H1 (cell line): ENCODE measurements at regions not wholly inside any gene's neighbourhood (a gene's known extent, or its start where the extent isn't known, plus 50 kb on each side); places are given as distances from the start of the nearest gene placed in this dataset.

Source experiments
- CTCF ChIA-PET: fragments of 300-600 bp; sonication (Branson Sonifier 250); formaldehyde crosslinking; loops from one replicate; lab custom pipeline; 2021; ENCODE audit not compliant: partially characterized antibody; lab: Charles Lee
- POLR2A ChIA-PET: fragments of 300-600 bp; sonication (Branson Sonifier 250); formaldehyde crosslinking; loops from one replicate; lab custom pipeline; 2021; ENCODE audit warnings: inconsistent platforms; ENCODE audit not compliant: partially characterized antibody; lab: Charles Lee
- DNase-seq, 2 experiments: peaks; one replicate each; pipeline versions ENCODE4 v3.0.0 to v3.0.0-alpha.2; 2010 to 2022; ENCODE audit warnings: low spot score in 2 of 2, low read depth in 1 of 2, mixed read lengths in 1 of 2
- FAIRE-seq: peaks from 2 replicates; lab custom pipeline; 2011; peaks lifted over from hg19 to GRCh38; lab: Jason Lieb, UNC
- H2AFZ ChIP-seq: 2 replicates; pipeline ENCODE4 v1.8.1; 2012; ENCODE audit warnings: low read length, inconsistent platforms
- H2AK5ac ChIP-seq: 2 replicates; pipeline ENCODE4 v1.6.1; 2013; ENCODE audit warnings: low read depth, low read length
- H2BK120ac ChIP-seq: replicated peaks from 2 replicates; pipeline ENCODE3; 2013; ENCODE audit warnings: low read depth, low read length, inconsistent platforms
- H2BK12ac ChIP-seq: 2 replicates; pipeline ENCODE4 v1.6.1; 2013; ENCODE audit warnings: low read depth, low read length
- H2BK15ac ChIP-seq: 2 replicates; pipeline ENCODE4 v1.6.1; 2013; ENCODE audit warnings: low read length
- H2BK20ac ChIP-seq: 2 replicates; pipeline ENCODE4 v1.6.1; 2013; ENCODE audit warnings: low read length
- H2BK5ac ChIP-seq: 2 replicates; pipeline ENCODE4 v1.6.1; 2013; ENCODE audit warnings: low read depth, low read length
- H3K14ac ChIP-seq: 2 replicates; pipeline ENCODE4 v1.6.1; 2013; ENCODE audit warnings: inconsistent platforms; ENCODE audit not compliant: insufficient read length
- H3K18ac ChIP-seq: 2 replicates; pipeline ENCODE4 v1.6.1; 2013; ENCODE audit warnings: low read length; ENCODE audit errors: extremely low read depth
- H3K23ac ChIP-seq: 2 replicates; pipeline ENCODE4 v1.6.1; 2013; ENCODE audit warnings: inconsistent platforms; ENCODE audit not compliant: insufficient read length
- H3K23me2 ChIP-seq: 2 replicates; pipeline ENCODE4 v1.6.1; 2013; ENCODE audit warnings: low read depth, low read length
- H3K27ac ChIP-seq: 2 replicates; pipeline ENCODE4 v1.6.1; 2011; ENCODE audit warnings: low read depth, low read length, inconsistent platforms
- H3K27me3 ChIP-seq, 4 experiments: replicated peaks in 1 of 4; 1 replicate in 1 of 4; 2 replicates in 3 of 4; pipeline versions ENCODE4 v1.6.1 to v1.8.1; 2011 to 2013; ENCODE audit warnings: low read length in 3 of 4, mild to moderate bottlenecking in 3 of 4, inconsistent platforms in 2 of 4, mixed read lengths in 2 of 4, moderate library complexity in 1 of 4; ENCODE audit not compliant: control insufficient read depth in 3 of 4, insufficient read depth in 3 of 4; ENCODE audit errors: extremely low read depth in 1 of 4
- H3K36me3 ChIP-seq, 4 experiments: 2 replicates each; pipeline versions ENCODE4 v1.6.1 to v1.8.1; 2011 to 2013; ENCODE audit warnings: mild to moderate bottlenecking in 4 of 4, low read length in 3 of 4, moderate library complexity in 2 of 4, control low read depth in 1 of 4, inconsistent platforms in 1 of 4; ENCODE audit not compliant: insufficient read depth in 4 of 4, control insufficient read depth in 2 of 4
- H3K4ac ChIP-seq: replicated peaks from 2 replicates; pipeline ENCODE3; 2013; ENCODE audit warnings: low read length, low read depth, mixed read lengths, inconsistent platforms; ENCODE audit not compliant: insufficient read length
- H3K4me1 ChIP-seq, 4 experiments: replicated peaks in 1 of 4; 1 replicate in 1 of 4; 2 replicates in 3 of 4; pipeline versions ENCODE4 v1.6.1 to v1.8.1; 2011 to 2013; ENCODE audit warnings: low read length in 3 of 4, inconsistent platforms in 2 of 4, mixed read lengths in 1 of 4; ENCODE audit not compliant: insufficient read depth in 4 of 4, control insufficient read depth in 3 of 4
- H3K4me2 ChIP-seq, 2 experiments: 2 replicates each; pipeline versions ENCODE4 v1.6.1 to v1.8.1; 2011 to 2013; ENCODE audit warnings: low read depth in 2 of 2, low read length in 2 of 2, control low read depth in 1 of 2, inconsistent platforms in 1 of 2, mild to moderate bottlenecking in 1 of 2; ENCODE audit not compliant: insufficient read depth in 1 of 2
- H3K4me3 ChIP-seq, 4 experiments: fragments of 200-600, 300-600 bp in 1 of 4; sonication (generic), shearing (Covaris generic), sonication (Bioruptor Twin) in 1 of 4; 2 replicates each; pipeline versions ENCODE4 v1.5.1 to v1.8.1; 2011 to 2016; ENCODE audit warnings: low read length in 4 of 4, low read depth in 3 of 4, control low read depth in 2 of 4, inconsistent platforms in 2 of 4, mild to moderate bottlenecking in 2 of 4, mixed read lengths in 1 of 4, moderate library complexity in 1 of 4; ENCODE audit not compliant: insufficient read depth in 2 of 4; ENCODE audit errors: extremely low read depth in 1 of 4
- H3K56ac ChIP-seq: replicated peaks from 2 replicates; pipeline ENCODE3; 2013; ENCODE audit warnings: low read depth, mild to moderate bottlenecking, mixed read lengths, low read length, inconsistent platforms; ENCODE audit not compliant: insufficient read length
- H3K79me1 ChIP-seq: 2 replicates; pipeline ENCODE4 v1.6.1; 2013; ENCODE audit warnings: low read depth, low read length, control low read depth
- H3K79me2 ChIP-seq, 2 experiments: 2 replicates each; pipeline versions ENCODE4 v1.6.1 to v1.8.1; 2012 to 2013; ENCODE audit warnings: low read length in 2 of 2, mild to moderate bottlenecking in 2 of 2, inconsistent platforms in 1 of 2; ENCODE audit not compliant: insufficient read depth in 2 of 2, control insufficient read depth in 1 of 2
- H3K9ac ChIP-seq, 4 experiments: replicated peaks in 1 of 4; 1 replicate in 1 of 4; 2 replicates in 3 of 4; pipeline versions ENCODE4 v1.6.1 to v1.8.1; 2011 to 2013; ENCODE audit warnings: low read depth in 3 of 4, low read length in 3 of 4, control low read depth in 2 of 4, mild to moderate bottlenecking in 2 of 4, moderate library complexity in 2 of 4, inconsistent platforms in 1 of 4; ENCODE audit errors: extremely low read depth in 1 of 4
- H3K9me3 ChIP-seq, 2 experiments: 2 replicates each; pipeline versions ENCODE4 v1.6.1 to v1.8.1; 2012 to 2013; ENCODE audit warnings: mild to moderate bottlenecking in 2 of 2, moderate library complexity in 2 of 2, control low read depth in 1 of 2, inconsistent platforms in 1 of 2, low read depth in 1 of 2, low read length in 1 of 2, mixed read lengths in 1 of 2; ENCODE audit not compliant: insufficient read depth in 2 of 2
- H4K20me1 ChIP-seq, 2 experiments: replicated peaks in 1 of 2; 2 replicates each; pipeline versions ENCODE3 to v1.8.1; 2011 to 2013; ENCODE audit warnings: inconsistent platforms in 2 of 2, low read length in 2 of 2, mild to moderate bottlenecking in 1 of 2; ENCODE audit not compliant: insufficient read depth in 2 of 2, control insufficient read depth in 1 of 2
- H4K5ac ChIP-seq: 2 replicates; pipeline ENCODE4 v1.6.1; 2013; ENCODE audit warnings: low read length, low read depth, mixed read lengths, inconsistent platforms; ENCODE audit not compliant: insufficient read length
- H4K8ac ChIP-seq: 2 replicates; pipeline ENCODE4 v1.8.0; 2013; ENCODE audit warnings: mild to moderate bottlenecking, moderate library complexity, low read length, inconsistent platforms; ENCODE audit not compliant: insufficient read depth; ENCODE audit errors: extremely low read depth
- H4K91ac ChIP-seq: replicated peaks from 2 replicates; pipeline ENCODE3; 2013; ENCODE audit warnings: low read length, mixed read lengths, inconsistent platforms; ENCODE audit not compliant: insufficient read length
- GTF2F1 ChIP-seq: IDR thresholded peaks from 2 replicates; pipeline ENCODE4 v1.6.1; 2012; ENCODE audit warnings: low read depth, low read length, improper control_type of control experiment, borderline replicate concordance
- KDM5A ChIP-seq: fragments of 200-600 bp; IDR thresholded peaks from 2 replicates; pipeline ENCODE4 v1.7.1; 2012; ENCODE audit warnings: mild to moderate bottlenecking, low read length, inconsistent platforms, mixed read lengths
- RNF2 ChIP-seq: fragments of 200-900, 300-1000 bp; sonication (generic); IDR thresholded peaks from 2 replicates; pipeline ENCODE4 v1.7.1; 2016; ENCODE audit warnings: borderline replicate concordance, low read depth, mild to moderate bottlenecking, antibody characterized with exemption, low read length; ENCODE audit not compliant: poor library complexity, severe bottlenecking; ENCODE audit errors: missing control alignments
- SIX5 ChIP-seq: IDR thresholded peaks from 2 replicates; pipeline ENCODE4 v1.6.1; 2011; ENCODE audit warnings: mild to moderate bottlenecking, low read depth, low read length

- Histone ChIP-seq H3K4me1 (no peaks in the 10 kb centered on the region), H2BK5ac (no peak overlapping the region), H3K14ac (no peak overlapping the region), H2BK15ac (no peak overlapping the region), H3K23ac (no peak overlapping the region), H3K9ac (no peak overlapping the region), H4K20me1 (no peaks in the 10 kb centered on the region), H3K27me3 (no peaks in the 10 kb centered on the region), H3K18ac (no peak overlapping the region), H3K79me2 (no peaks in the 10 kb centered on the region), H3K56ac (no peak overlapping the region), H4K91ac (no peak overlapping the region), H3K36me3 (no peaks in the 10 kb centered on the region), H4K5ac (no peak overlapping the region), H2BK12ac (no peak overlapping the region), H2BK120ac (no peak overlapping the region), H2AK5ac (no peak overlapping the region), H4K8ac (no peak overlapping the region), H3K9me3 (no peaks in the 10 kb centered on the region), H3K23me2 (no peaks in the 10 kb centered on the region), H2BK20ac (no peak overlapping the region), H3K4ac (no peak overlapping the region), H3K4me3 (no peak overlapping the region), H3K79me1 (no peaks in the 10 kb centered on the region), H3K27ac (no peak overlapping the region), H3K4me2 (no peak overlapping the region), H2AFZ (no peak overlapping the region)
- DNase-seq, result no peak
- FAIRE-seq, result no peak
- POLR2A ChIA-PET, result no interaction called here
- CTCF ChIA-PET, result no interaction called here
- TF ChIP-seq SIX5 (no peak), RNF2 (no peak), GTF2F1 (no peak), KDM5A (no peak)
Observed at GRCh38 chr2:107222466-107222865, 336.5 kb upstream of the ST6GAL2 start.
